GM10248 (cell line): ENCODE measurements at regions not wholly inside any gene's neighbourhood (a gene's known extent, or its start where the extent isn't known, plus 50 kb on each side); places are given as distances from the start of the nearest gene placed in this dataset.

Experiments
- CTCF ChIA-PET: fragments of 300-600 bp; sonication (Branson Sonifier 250); formaldehyde crosslinking; extraction: SDS; loops from one replicate; lab custom pipeline; 2021; ENCODE audit warnings: antibody characterized with exemption; lab: Yijun Ruan, JAX
- POLR2A ChIA-PET: fragments of 350-650 bp; sonication (Branson Sonifier 250); formaldehyde crosslinking; extraction: SDS; loops from one replicate; lab custom pipeline; 2020; ENCODE audit warnings: antibody characterized with exemption; lab: Yijun Ruan, JAX
- DNase-seq: peaks from one replicate; pipeline ENCODE4 v3.0.0; 2012; ENCODE audit errors: extremely low spot score
- CTCF ChIP-seq: IDR thresholded peaks from 2 replicates; pipeline ENCODE4 v1.5.1; 2012; ENCODE audit warnings: mild to moderate bottlenecking, low read depth; ENCODE audit errors: extremely low read depth, missing control alignments, control extremely low read depth

GRCh38 chr9:107539427-107540163, 50.0 kb upstream of the KLF4 start:
- DNase-seq, result no peak
- CTCF ChIA-PET, result no interaction called here
- TF ChIP-seq CTCF, result no peak
- POLR2A ChIA-PET, result no interaction called here
